GM18951 (cell line): ENCODE measurements at regions not wholly inside any gene's neighbourhood (a gene's known extent, or its start where the extent isn't known, plus 50 kb on each side); places are given as distances from the start of the nearest gene placed in this dataset.

Experiments used
- POLR2A ChIP-seq: IDR thresholded peaks from 4 replicates; pipeline ENCODE4 v1.6.1; 2011; ENCODE audit warnings: mild to moderate bottlenecking; ENCODE audit not compliant: insufficient read length, insufficient read depth; ENCODE audit errors: extremely low read depth
- in situ Hi-C: fragments of 300-500 bp; cut with MboI; formaldehyde crosslinking; loops from one replicate; pipeline ENCODE4 v1.12.0; 2022; ENCODE audit warnings: low sequenced_read_pairs, mixed read lengths, inconsistent platforms; ENCODE audit not compliant: unreplicated experiment

DNA sequence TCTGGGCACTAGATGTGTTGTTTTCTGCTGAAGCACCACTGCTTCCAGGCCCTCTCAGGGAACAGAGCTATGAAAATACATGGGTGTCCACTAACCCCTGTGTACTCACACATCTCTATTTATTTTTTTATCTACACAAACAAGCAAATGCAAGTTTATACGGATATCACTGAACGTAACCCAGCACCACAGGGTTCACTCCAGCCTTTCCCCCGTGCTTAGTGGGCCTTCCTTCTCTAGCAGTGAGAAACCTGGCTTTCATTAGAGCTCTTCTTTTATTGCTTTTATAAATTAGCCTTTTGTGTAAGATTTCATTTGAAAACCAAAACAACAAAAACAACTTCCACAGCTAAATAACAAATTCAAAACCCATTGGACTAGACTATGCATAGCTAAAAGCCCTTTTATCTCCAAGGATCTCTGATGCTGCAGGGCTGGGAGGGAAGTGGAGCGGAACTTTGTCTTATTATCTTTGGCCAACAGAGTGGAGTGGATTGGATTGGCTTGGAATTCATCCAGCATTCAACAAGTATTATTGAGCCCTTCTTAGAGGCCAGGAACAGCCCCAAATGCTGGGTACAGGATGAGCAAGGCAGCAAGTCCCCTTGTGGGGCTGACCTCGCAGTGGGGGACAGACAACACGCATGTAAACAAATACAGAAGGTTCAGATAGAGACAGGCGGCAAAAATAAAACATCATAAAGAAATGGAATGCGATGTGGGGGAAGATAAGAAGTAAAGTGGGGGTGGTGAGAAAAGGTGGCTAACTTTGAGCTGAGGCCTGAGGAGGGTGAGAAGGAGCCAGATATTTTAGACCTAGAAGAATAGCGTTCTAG lies 371.8 kb upstream of the POU3F1 start:
- no peak for TF ChIP-seq POLR2A
- in situ Hi-C loops = no loop called here

GRCh38 chr1:38403667-38404066 lies 357.1 kb upstream of the POU3F1 start:
- in situ Hi-C loops = no loop called here
- no peak for TF ChIP-seq POLR2A

GRCh38 chr1:38402230-38402815 lies 355.7 kb upstream of the POU3F1 start:
- TF ChIP-seq POLR2A = no peak
- in situ Hi-C loops = no loop called here

GRCh38 chr1:38396606-38397005 lies 350.0 kb upstream of the POU3F1 start:
- TF ChIP-seq POLR2A = no peak
- in situ Hi-C loops = no loop called here

DNA sequence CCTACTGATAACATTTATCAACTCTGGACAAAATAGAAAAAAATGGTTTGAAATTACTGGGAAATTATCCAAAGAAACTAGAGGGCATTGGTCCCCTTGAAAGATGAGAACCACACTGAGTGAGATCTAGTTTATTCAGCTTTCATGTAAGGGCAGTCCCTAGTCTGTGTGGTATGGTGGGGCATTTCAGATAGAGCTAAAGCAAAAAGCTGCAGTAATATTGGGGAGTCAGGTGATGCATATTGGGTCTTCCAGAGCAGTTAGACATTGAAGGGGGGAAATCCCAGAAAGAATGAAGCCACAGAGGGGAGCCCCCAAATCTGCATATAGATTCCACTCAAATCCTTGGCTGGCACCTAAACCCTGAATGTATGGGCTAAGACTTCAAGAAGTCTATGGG lies 347.7 kb upstream of the POU3F1 start:
- TF ChIP-seq POLR2A = no peak
- in situ Hi-C loops = no loop called here

GRCh38 chr1:38392861-38393260 lies 346.3 kb upstream of the POU3F1 start:
- TF ChIP-seq POLR2A = no peak
- in situ Hi-C loops = no loop called here

- TF ChIP-seq POLR2A = no peak
- in situ Hi-C loops = no loop called here
Observed at GRCh38 chr1:38381256-38381655, 334.7 kb upstream of the POU3F1 start.

GRCh38 chr1:38376577-38376976 lies 330.0 kb upstream of the POU3F1 start:
- in situ Hi-C loops = no loop called here
- TF ChIP-seq POLR2A = no peak

- TF ChIP-seq POLR2A = no peak
- in situ Hi-C loops = no loop called here
Observed at GRCh38 chr1:38375035-38375434, 328.4 kb upstream of the POU3F1 start.

GRCh38 chr1:38371505-38371844 lies 324.9 kb upstream of the POU3F1 start:
- in situ Hi-C loops = no loop called here
- TF ChIP-seq POLR2A = no peak

GRCh38 chr1:38370716-38371504 lies 324.3 kb upstream of the POU3F1 start:
- in situ Hi-C loops = no loop called here

DNA sequence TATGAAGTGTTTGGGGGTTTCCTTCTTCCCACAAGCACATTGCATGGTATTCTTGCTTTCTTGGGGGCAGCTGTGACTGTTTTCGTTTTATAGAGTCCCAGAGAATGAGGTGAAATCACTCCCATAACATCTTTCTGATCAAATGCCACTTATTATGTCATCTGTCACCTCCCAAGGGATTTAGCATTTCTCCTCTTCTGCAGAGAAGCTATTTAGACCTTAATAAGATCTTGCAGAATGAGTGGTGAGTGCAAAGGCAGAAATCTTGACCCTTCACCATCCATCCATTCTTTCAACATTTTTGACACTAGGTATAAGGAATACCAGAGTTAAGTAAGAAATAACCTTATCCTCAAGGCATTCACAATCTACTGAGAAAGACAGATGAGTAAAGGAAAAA lies 318.6 kb upstream of the POU3F1 start:
- TF ChIP-seq POLR2A = no peak
- in situ Hi-C loops = no loop called here

More at GRCh38 chr1:38370716-38371504, 324.3 kb upstream of the POU3F1 start:
- no peak for TF ChIP-seq POLR2A

DNA sequence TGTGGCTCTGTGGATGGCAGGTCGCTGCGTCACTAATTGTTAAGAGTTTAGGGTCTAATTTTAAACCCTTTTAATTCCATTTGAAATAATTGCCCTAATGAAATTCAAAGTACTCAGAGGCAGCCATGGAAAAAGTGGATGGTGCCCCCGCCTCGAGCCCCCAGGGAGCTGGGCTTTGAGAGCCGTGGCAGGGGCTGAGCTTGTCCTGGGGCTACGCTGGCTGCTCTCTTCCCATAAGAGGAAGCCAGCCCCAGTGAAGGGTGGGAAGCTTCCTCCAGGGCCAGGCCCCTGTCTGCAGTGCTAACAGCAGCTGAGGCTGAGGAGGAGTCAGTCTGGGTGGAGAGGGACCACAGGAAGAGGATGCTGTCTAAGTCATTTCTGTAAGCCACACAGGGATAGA lies 315.0 kb upstream of the POU3F1 start:
- in situ Hi-C loops = no loop called here
- no peak for TF ChIP-seq POLR2A
